Erythroblast (primary cell): ENCODE measurements at regions not wholly inside any gene's neighbourhood (a gene's known extent, or its start where the extent isn't known, plus 50 kb on each side); places are given as distances from the start of the nearest gene placed in this dataset.

Experiments
- DNase-seq, 2 experiments: peaks; one replicate each; lab custom pipeline; 2025; lab: John Stamatoyannopoulos, UW
- GATA1 ChIP-seq: IDR thresholded peaks from 2 replicates; pipeline ENCODE4 v1.6.1; 2011; ENCODE audit warnings: low read depth, mild to moderate bottlenecking, control low read depth, low read length, moderate library complexity
- POLR2A ChIP-seq: IDR thresholded peaks from 2 replicates; pipeline ENCODE4 v1.6.1; 2011; ENCODE audit warnings: mild to moderate bottlenecking, low read length

GRCh38 chr2:19656011-19656410 lies 245.8 kb downstream of the TTC32 start:
- no peak for DNase-seq
- no peak for TF ChIP-seq GATA1
- TF ChIP-seq POLR2A: no peak

- DNase-seq: no peak
- TF ChIP-seq POLR2A: no peak
- TF ChIP-seq GATA1: no peak
These were observed 247.3 kb downstream of the TTC32 start for GRCh38 chr2:19654310-19655090.

GRCh38 chr2:19653509-19653908 lies 248.3 kb downstream of the TTC32 start:
- no peak for TF ChIP-seq GATA1
- no peak for TF ChIP-seq POLR2A
- no peak for DNase-seq

GRCh38 chr2:19652811-19653210 lies 249.0 kb downstream of the TTC32 start:
- no peak for DNase-seq
- TF ChIP-seq GATA1 (no peak), POLR2A (no peak)

DNA sequence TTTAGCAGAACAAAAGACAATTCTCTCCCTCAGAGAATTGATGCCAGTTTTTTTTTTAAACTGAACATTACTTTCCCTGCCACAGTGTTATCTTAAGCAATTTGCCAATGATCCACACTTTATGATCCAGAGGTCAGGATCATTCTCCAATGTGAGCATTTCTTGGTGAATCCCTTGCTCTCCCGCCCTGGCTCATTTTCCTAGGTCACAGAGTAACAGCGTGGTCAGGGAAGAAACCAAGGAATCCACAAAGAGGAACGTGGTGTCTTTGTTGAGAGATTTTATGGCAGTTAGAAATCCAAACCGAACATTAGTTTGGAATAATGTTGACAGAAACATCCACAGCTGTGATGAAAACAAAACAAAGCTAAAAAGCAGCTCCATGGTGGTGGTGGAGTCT lies 250.3 kb downstream of the TTC32 start:
- TF ChIP-seq GATA1 (no peak), POLR2A (no peak)
- no peak for DNase-seq

DNA sequence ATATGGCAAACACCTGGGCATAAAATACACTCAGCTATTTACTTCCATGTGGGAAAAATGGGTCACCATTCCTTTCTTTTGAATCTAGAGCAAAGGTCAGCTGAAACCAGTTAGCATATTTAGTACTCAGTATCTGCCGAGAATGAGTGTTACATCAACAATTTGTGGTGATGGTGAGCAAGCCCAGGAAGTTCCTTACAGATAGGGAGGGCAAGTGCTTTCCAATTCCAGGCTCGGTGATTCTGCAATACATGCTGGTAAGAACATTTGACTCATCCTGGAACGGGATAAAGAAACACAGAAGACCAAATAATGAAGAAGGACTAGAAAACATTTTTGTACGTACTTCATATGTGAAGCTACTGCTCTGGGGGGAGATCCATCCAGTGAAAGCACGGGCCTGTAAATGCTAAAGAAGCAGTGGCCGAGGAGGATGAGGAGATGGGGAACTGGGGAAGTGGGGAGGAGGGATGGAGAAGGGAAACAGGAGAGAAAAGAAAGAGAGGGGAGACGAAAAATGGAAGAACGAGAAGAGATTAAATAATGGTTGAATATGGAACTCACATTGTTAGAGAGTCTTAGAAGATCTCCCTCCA lies 251.9 kb downstream of the TTC32 start:
- no peak for DNase-seq
- no peak for TF ChIP-seq GATA1
- no peak for TF ChIP-seq POLR2A

DNA sequence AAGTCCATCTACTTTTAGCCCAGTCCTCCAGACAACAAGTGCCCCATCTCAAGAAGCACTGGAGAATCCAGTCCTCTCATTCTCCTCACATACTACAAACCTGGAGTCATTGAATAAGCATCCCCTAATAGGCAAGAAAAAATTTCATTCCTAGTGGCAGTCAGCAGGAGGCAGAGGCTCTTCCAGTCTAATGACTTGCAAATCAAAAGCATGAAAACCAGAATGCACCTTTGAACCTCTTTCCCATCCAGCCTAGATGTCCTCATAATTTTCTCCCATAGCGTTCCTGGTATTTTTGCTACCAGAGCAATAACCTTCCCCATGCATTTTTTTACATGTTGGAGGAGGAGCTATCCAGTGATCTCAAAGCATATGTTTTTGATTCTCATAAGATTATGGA lies 252.6 kb downstream of the TTC32 start:
- TF ChIP-seq GATA1: no peak
- TF ChIP-seq POLR2A: no peak
- DNase-seq: no peak

DNA sequence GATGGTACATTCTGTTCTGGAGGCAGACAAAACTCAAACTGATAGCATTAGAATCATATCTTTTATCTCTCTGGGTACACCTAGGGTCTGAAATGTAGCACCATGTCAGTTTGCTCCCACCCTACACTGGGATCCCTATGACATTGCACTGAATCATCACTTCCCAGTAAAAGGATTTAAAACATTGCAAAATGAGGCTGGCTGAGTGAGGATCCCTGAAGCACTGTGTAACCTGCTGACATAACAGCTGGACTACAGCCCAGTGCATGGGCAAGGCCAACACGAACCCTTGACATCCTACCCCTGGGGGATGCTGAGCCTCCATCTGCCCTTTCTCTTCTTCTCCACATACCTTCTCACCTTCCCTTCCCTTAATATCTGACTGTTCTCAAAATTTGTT lies 253.2 kb downstream of the TTC32 start:
- DNase-seq: no peak
- TF ChIP-seq POLR2A (no peak), GATA1 (no peak)

GRCh38 chr2:19646987-19647386 lies 254.8 kb downstream of the TTC32 start:
- no peak for DNase-seq

GRCh38 chr2:19644763-19645162 lies 257.0 kb downstream of the TTC32 start:
- TF ChIP-seq POLR2A (no peak), GATA1 (no peak)
- no peak for DNase-seq

More at GRCh38 chr2:19646987-19647386, 254.8 kb downstream of the TTC32 start:
- TF ChIP-seq POLR2A: no peak
- no peak for TF ChIP-seq GATA1

DNA sequence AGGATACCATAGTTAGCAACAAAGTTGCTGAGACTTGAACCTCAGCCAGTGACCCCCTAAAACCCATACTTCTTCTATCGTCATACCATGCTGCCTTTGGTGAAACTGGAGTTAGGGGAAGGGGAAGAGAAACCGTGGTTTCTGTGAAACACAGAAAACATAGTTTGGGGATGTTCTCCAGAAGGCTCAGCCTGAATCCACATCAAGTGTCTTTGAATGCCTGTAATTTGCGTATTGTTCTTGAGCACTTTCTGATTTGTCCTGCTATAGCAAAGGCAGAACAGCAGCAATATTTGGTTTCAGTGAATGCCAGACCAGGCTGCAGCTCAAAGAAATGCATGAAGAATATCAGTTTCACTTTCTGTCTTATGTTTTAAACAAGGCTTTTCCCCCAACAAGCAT lies 258.7 kb downstream of the TTC32 start:
- no peak for TF ChIP-seq POLR2A
- no peak for TF ChIP-seq GATA1
- no peak for DNase-seq

- TF ChIP-seq POLR2A: no peak
- no peak for TF ChIP-seq GATA1
These were observed 259.3 kb downstream of the TTC32 start for GRCh38 chr2:19642501-19642900.

GRCh38 chr2:19635951-19636510 lies 265.8 kb downstream of the TTC32 start:
- TF ChIP-seq POLR2A (no peak), GATA1 (no peak)
- no peak for DNase-seq

More at GRCh38 chr2:19642501-19642900, 259.3 kb downstream of the TTC32 start:
- peak in 1 of 2 experiments; percentile 1 for DNase-seq

DNA sequence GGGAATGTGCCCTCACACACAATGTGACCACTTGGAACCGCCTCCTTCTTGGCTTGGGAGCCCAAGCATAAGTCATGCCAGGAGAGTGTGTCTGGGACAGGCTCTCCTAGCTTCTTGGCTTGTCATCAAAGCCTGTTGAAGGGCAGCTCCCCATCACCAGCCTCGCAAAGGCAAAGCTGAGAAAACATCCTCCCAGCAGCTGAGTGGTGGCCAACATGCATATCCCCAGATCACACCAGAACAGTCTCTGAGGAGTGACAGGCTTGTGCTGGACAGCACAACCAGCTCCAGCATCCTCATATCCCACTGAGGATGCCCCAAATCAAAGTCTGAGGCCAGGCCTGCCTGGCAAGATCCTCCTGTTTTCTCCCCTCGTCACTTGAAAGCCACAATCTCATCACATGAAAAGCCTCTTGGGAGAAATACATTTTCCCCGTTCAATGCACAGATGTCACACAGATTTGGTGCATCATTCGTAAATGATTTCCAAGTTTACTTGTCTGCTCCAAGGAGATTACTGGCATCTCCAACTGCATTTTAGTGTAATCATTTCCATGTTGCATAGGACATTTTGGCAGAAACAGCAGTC lies 269.3 kb downstream of the TTC32 start:
- TF ChIP-seq GATA1: no peak
- TF ChIP-seq POLR2A: no peak
- no peak for DNase-seq
